ENCODE measurements at regions not wholly inside any gene's neighbourhood (a gene's known extent, or its start where the extent isn't known, plus 50 kb on each side); places are given as distances from the start of the nearest gene placed in this dataset.

DNA sequence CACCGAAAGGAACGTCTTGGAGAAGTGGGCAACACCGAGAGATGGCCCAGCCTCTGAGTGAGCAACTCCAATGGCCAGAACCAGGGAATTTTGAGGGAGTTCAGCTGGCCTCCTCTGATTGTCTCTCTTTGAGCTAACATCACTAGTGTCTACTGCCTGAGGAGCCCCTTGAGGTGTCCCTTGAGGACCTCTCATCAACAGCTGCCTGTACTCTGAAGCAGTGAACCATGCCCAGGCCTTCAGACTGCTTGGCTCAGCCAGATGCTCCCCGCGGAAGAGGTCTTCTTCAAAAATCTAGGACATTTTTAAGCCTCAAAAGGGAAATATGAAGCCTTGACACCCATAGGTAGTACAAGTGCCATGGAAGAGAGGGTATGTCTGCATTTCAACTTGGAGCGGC, 430.4 kb downstream of the TXNL1 start:
- H4K5ac ChIP-seq (ENCODE audit: low read length) = no peak overlapping the region
- no peak overlapping the region for H4K8ac ChIP-seq (ENCODE audit: low read depth, low read length)
- H3K9ac ChIP-seq (ENCODE audit: low read length) = no peak overlapping the region
- H2BK120ac ChIP-seq (ENCODE audit: low read depth, low read length) = no peak overlapping the region
- H3K4me1 ChIP-seq (ENCODE audit: control insufficient read depth, low read depth, low read length) = no peaks in the 10 kb centered on the region
- H3K4me2 ChIP-seq (ENCODE audit: low read length) = no peak overlapping the region
- H2BK15ac ChIP-seq (replicated peaks; ENCODE audit: low read depth) = no peak overlapping the region
- H3K27me3 ChIP-seq (ENCODE audit: insufficient read depth, low read length, poor library complexity) = no peaks in the 10 kb centered on the region
- H2AK5ac ChIP-seq (ENCODE audit: low read length) = no peak overlapping the region
- no peak overlapping the region for H3K4ac ChIP-seq (ENCODE audit: low read depth, low read length)
- no peaks in the 10 kb centered on the region for H3K79me2 ChIP-seq (ENCODE audit: control insufficient read depth, insufficient read depth, low read length)
- H3K23ac ChIP-seq (ENCODE audit: low read length) = no peak overlapping the region
- no peaks in the 10 kb centered on the region for H3K36me3 ChIP-seq (ENCODE audit: control insufficient read depth, insufficient read depth, low read length)
- no peaks in the 10 kb centered on the region for H3K79me1 ChIP-seq (ENCODE audit: low read length)
- no peak for DNase-seq
- H3K56ac ChIP-seq (ENCODE audit: low read length) = no peak overlapping the region
- H3K27ac ChIP-seq (ENCODE audit: low read depth, low read length) = no peak overlapping the region
- no CpG with 5 or more reads among the region's 6 CpGs for WGBS (ENCODE audit: extremely low coverage, insufficient coverage, low lambda C conversion rate)
- H2BK5ac ChIP-seq (ENCODE audit: low read length) = no peak overlapping the region
- H3K18ac ChIP-seq (ENCODE audit: low read length) = no peak overlapping the region
- no peak overlapping the region for H3K4me3 ChIP-seq (ENCODE audit: low read length)

DNA sequence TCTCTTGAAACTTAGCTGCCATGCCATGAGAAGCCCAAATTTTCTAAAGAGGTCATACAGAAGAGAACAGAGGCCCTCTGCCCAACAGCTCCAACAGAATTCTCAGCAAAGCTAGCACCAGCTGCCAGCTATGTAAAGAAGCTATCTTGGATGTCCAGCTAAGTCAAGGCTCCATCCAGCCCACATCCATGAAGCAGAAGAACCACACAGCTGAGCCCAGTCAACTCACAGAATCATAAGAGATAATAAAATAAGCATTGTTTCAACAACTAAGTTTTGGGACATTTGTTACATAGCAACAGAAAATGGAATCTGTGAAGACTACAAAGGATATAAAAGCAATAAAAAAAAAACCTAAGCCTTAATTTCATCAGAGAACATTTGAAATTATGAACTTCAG, 434.3 kb downstream of the TXNL1 start:
- no peak overlapping the region for H4K8ac ChIP-seq (ENCODE audit: low read depth, low read length)
- no peaks in the 10 kb centered on the region for H3K36me3 ChIP-seq (ENCODE audit: control insufficient read depth, insufficient read depth, low read length)
- no peak overlapping the region for H3K23ac ChIP-seq (ENCODE audit: low read length)
- no peak overlapping the region for H3K4me3 ChIP-seq (ENCODE audit: low read length)
- H2BK15ac ChIP-seq (replicated peaks; ENCODE audit: low read depth) = no peak overlapping the region
- H3K27me3 ChIP-seq (ENCODE audit: insufficient read depth, low read length, poor library complexity) = no peaks in the 10 kb centered on the region
- H3K4me2 ChIP-seq (ENCODE audit: low read length) = no peak overlapping the region
- H2BK120ac ChIP-seq (ENCODE audit: low read depth, low read length) = no peak overlapping the region
- DNase-seq = no peak
- H3K18ac ChIP-seq (ENCODE audit: low read length) = no peak overlapping the region
- no peak overlapping the region for H3K27ac ChIP-seq (ENCODE audit: low read depth, low read length)
- no peak overlapping the region for H2BK5ac ChIP-seq (ENCODE audit: low read length)
- no peaks in the 10 kb centered on the region for H3K79me1 ChIP-seq (ENCODE audit: low read length)
- H4K5ac ChIP-seq (ENCODE audit: low read length) = no peak overlapping the region
- no peak overlapping the region for H2AK5ac ChIP-seq (ENCODE audit: low read length)
- H3K79me2 ChIP-seq (ENCODE audit: control insufficient read depth, insufficient read depth, low read length) = no peaks in the 10 kb centered on the region
- no peak overlapping the region for H3K9ac ChIP-seq (ENCODE audit: low read length)
- no peaks in the 10 kb centered on the region for H3K4me1 ChIP-seq (ENCODE audit: control insufficient read depth, low read depth, low read length)
- H3K4ac ChIP-seq (ENCODE audit: low read depth, low read length) = no peak overlapping the region
- H3K56ac ChIP-seq (ENCODE audit: low read length) = no peak overlapping the region

DNA sequence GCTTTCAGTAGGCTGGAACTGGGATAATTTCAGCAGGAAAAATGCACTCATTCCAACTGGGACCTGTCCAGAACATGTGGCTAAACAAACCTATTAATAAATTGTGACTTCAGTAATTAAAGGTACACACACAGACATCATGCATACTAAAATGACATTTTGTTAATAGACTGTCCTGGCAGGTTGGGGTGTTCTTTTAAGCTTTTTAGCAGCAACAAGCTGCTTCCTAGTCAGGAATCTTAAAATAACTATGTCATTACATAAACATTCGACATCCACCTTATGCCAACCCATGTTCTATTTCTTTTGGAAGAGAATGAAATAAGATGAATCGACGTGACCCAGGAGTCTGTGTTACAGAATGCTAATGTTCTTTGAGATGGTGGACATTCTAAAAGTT, 435.7 kb downstream of the TXNL1 start:
- Histone ChIP-seq H2BK15ac (replicated peaks; ENCODE audit: low read depth) (no peak overlapping the region), H3K27ac (ENCODE audit: low read depth, low read length) (no peak overlapping the region), H3K79me2 (ENCODE audit: control insufficient read depth, insufficient read depth, low read length) (no peaks in the 10 kb centered on the region), H3K79me1 (ENCODE audit: low read length) (no peaks in the 10 kb centered on the region), H2AK5ac (ENCODE audit: low read length) (no peak overlapping the region), H3K18ac (ENCODE audit: low read length) (no peak overlapping the region), H4K5ac (ENCODE audit: low read length) (no peak overlapping the region), H3K4me2 (ENCODE audit: low read length) (no peak overlapping the region), H2BK120ac (ENCODE audit: low read depth, low read length) (no peak overlapping the region), H3K4me1 (ENCODE audit: control insufficient read depth, low read depth, low read length) (no peaks in the 10 kb centered on the region), H3K23ac (ENCODE audit: low read length) (no peak overlapping the region), H4K8ac (ENCODE audit: low read depth, low read length) (no peak overlapping the region), H3K9ac (ENCODE audit: low read length) (no peak overlapping the region), H3K27me3 (ENCODE audit: insufficient read depth, low read length, poor library complexity) (no peaks in the 10 kb centered on the region), H2BK5ac (ENCODE audit: low read length) (no peak overlapping the region), H3K56ac (ENCODE audit: low read length) (no peak overlapping the region), H3K4ac (ENCODE audit: low read depth, low read length) (no peak overlapping the region), H3K4me3 (ENCODE audit: low read length) (no peak overlapping the region), H3K36me3 (ENCODE audit: control insufficient read depth, insufficient read depth, low read length) (no peaks in the 10 kb centered on the region)
- no peak for DNase-seq
- WGBS (ENCODE audit: extremely low coverage, insufficient coverage, low lambda C conversion rate) = no CpG with 5 or more reads among the region's 3 CpGs

DNA sequence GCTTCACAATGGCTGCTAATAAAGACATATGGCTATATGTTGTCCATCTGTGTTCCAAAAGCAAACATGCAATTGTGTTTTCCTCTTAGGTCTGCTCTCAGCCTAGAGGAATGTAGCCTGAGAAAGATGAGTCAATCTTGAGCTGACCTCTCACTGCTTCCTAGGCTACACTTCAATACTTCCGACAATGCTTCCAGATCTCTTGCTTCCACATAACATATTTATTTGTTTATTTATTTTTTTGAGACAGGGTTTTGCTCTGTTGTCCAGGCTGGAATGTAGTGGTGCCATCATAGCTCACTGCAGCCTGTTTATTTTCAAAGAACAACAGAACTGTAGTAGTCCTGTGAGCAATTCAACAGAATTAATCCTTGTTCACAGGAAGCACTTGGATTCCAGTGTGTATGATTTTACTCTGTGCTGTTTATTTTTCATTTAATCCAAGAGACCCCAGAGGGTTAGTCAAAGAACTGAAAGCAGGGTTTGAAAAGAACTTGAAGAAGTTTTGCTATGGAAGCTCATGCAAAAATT, 437.9 kb downstream of the TXNL1 start:
- Histone ChIP-seq H2BK120ac (ENCODE audit: low read depth, low read length) (no peak overlapping the region), H3K4ac (ENCODE audit: low read depth, low read length) (no peak overlapping the region), H3K9ac (ENCODE audit: low read length) (no peak overlapping the region), H2BK5ac (ENCODE audit: low read length) (no peak overlapping the region), H3K27ac (ENCODE audit: low read depth, low read length) (no peak overlapping the region), H3K4me3 (ENCODE audit: low read length) (no peak overlapping the region), H3K4me2 (ENCODE audit: low read length) (no peak overlapping the region), H3K79me1 (ENCODE audit: low read length) (no peaks in the 10 kb centered on the region), H2AK5ac (ENCODE audit: low read length) (no peak overlapping the region), H3K27me3 (ENCODE audit: insufficient read depth, low read length, poor library complexity) (no peaks in the 10 kb centered on the region), H3K79me2 (ENCODE audit: control insufficient read depth, insufficient read depth, low read length) (no peaks in the 10 kb centered on the region), H3K18ac (ENCODE audit: low read length) (no peak overlapping the region), H3K56ac (ENCODE audit: low read length) (no peak overlapping the region), H4K8ac (ENCODE audit: low read depth, low read length) (no peak overlapping the region), H3K23ac (ENCODE audit: low read length) (no peak overlapping the region), H2BK15ac (replicated peaks; ENCODE audit: low read depth) (no peak overlapping the region), H3K4me1 (ENCODE audit: control insufficient read depth, low read depth, low read length) (no peaks in the 10 kb centered on the region), H3K36me3 (ENCODE audit: control insufficient read depth, insufficient read depth, low read length) (no peaks in the 10 kb centered on the region), H4K5ac (ENCODE audit: low read length) (no peak overlapping the region)
- no CpG with 5 or more reads among the region's 1 CpG for WGBS (ENCODE audit: extremely low coverage, insufficient coverage, low lambda C conversion rate)
- peak; percentile 11 for DNase-seq

DNA sequence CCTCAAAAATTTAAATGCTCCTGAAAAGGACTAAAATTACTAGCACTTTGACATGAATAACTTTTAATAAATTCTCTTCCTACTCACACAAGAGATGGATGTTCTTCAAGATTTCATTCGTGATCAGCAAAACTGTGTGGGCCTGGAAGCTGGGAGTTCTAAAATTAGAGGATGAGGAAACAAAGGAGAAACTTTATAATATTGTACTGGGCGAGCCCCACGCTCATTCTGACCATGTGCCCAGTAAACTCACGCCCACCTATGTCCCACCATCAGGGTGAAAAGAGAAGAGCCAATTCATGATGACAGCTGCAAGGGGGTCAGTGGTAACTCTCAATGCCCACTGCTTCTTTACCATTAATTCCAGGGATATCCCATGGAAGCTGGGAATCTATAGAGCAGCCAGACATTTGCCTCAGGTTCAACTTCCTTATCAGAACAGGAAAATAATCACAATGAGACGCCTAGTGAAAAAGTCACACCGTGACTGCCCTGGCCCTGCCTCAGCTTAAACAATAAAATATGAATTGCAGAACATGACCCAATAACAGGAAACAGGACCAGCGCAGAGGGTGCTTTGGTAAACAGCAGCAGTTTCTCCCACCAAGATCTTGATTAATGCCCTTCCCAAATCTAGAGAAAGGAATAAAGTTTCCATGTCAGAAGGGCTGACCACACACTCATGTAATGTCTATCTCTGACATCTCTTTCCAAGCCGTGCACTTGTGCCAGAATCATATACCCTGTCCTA, 438.6 kb downstream of the TXNL1 start:
- Histone ChIP-seq H3K27me3 (ENCODE audit: insufficient read depth, low read length, poor library complexity) (no peaks in the 10 kb centered on the region), H3K18ac (ENCODE audit: low read length) (no peak overlapping the region), H3K79me1 (ENCODE audit: low read length) (no peaks in the 10 kb centered on the region), H3K36me3 (ENCODE audit: control insufficient read depth, insufficient read depth, low read length) (no peaks in the 10 kb centered on the region), H3K23ac (ENCODE audit: low read length) (no peak overlapping the region), H3K27ac (ENCODE audit: low read depth, low read length) (no peak overlapping the region), H2BK120ac (ENCODE audit: low read depth, low read length) (no peak overlapping the region), H3K4me1 (ENCODE audit: control insufficient read depth, low read depth, low read length) (no peaks in the 10 kb centered on the region), H3K4me3 (ENCODE audit: low read length) (no peak overlapping the region), H3K4me2 (ENCODE audit: low read length) (no peak overlapping the region), H2AK5ac (ENCODE audit: low read length) (no peak overlapping the region), H2BK5ac (ENCODE audit: low read length) (no peak overlapping the region), H3K79me2 (ENCODE audit: control insufficient read depth, insufficient read depth, low read length) (no peaks in the 10 kb centered on the region), H4K5ac (ENCODE audit: low read length) (no peak overlapping the region), H2BK15ac (replicated peaks; ENCODE audit: low read depth) (no peak overlapping the region), H3K9ac (ENCODE audit: low read length) (no peak overlapping the region), H3K56ac (ENCODE audit: low read length) (no peak overlapping the region), H3K4ac (ENCODE audit: low read depth, low read length) (no peak overlapping the region), H4K8ac (ENCODE audit: low read depth, low read length) (no peak overlapping the region)
- DNase-seq = no peak
- WGBS (ENCODE audit: extremely low coverage, insufficient coverage, low lambda C conversion rate) = no CpG with 5 or more reads among the region's 8 CpGs
